ENCODE measurements at regions not wholly inside any gene's neighbourhood (a gene's known extent, or its start where the extent isn't known, plus 50 kb on each side); places are given as distances from the start of the nearest gene placed in this dataset.

- Histone ChIP-seq H3K4me1 (peaks cover 0 to 54% (median 23%) of the 10 kb centered on the region in 6 donors), H3K27ac (no peak overlapping the region), H3K27me3 (replicated peaks in 1 of 7) (no peaks in the 10 kb centered on the region), H3K4me3 (no peak overlapping the region), H3K36me3 (no peaks in the 10 kb centered on the region), H3K9me3 (peaks cover 0 to 3% (median 0%) of the 10 kb centered on the region in 8 donors)
- intact Hi-C loops (cut with DNase I; ENCODE audit: low total_unique reads): no loop called here
- WGBS, 5 donors: 76 to 87% (median 83%) methylated on average over 4 of the region's 4 CpGs
- no peak for DNase-seq
- TF ChIP-seq CTCF (IDR thresholded peaks at IDR 0.05 in 8 of 11, conservative IDR thresholded peaks at IDR 0.05 in 3 of 11): no peak
- TF ChIP-seq POLR2AphosphoS5 (IDR thresholded peaks at IDR 0.05): no peak
- TF ChIP-seq POLR2A (IDR thresholded peaks at IDR 0.05): no peak
Observed at GRCh38 chr14:71472356-71473340, 459.6 kb upstream of the RGS6 start.

GRCh38 chr14:71473843-71474242 lies 458.4 kb upstream of the RGS6 start:
- H3K4me1 ChIP-seq: peaks cover 7 to 66% (median 33%) of the 10 kb centered on the region in 6 donors
- 94 to 98% (median 96%) methylated on average over 2 of the region's 2 CpGs for WGBS, 5 donors
- no peak overlapping the region for H3K27ac ChIP-seq
- H3K27me3 ChIP-seq (replicated peaks in 1 of 7): no peaks in the 10 kb centered on the region
- no peaks in the 10 kb centered on the region for H3K36me3 ChIP-seq
- H3K9me3 ChIP-seq: no peaks in the 10 kb centered on the region
- no peak overlapping the region for H3K4me3 ChIP-seq
- intact Hi-C loops (cut with DNase I; ENCODE audit: low total_unique reads): no loop called here
- DNase-seq: no peak
- TF ChIP-seq POLR2AphosphoS5 (IDR thresholded peaks at IDR 0.05) (no peak), POLR2A (IDR thresholded peaks at IDR 0.05) (no peak), CTCF (IDR thresholded peaks at IDR 0.05 in 8 of 11, conservative IDR thresholded peaks at IDR 0.05 in 3 of 11) (no peak)

- Histone ChIP-seq H3K9me3 (no peaks in the 10 kb centered on the region), H3K27ac (no peak overlapping the region), H3K4me3 (no peak overlapping the region), H3K36me3 (no peaks in the 10 kb centered on the region), H3K4me1 (peaks cover 8 to 74% (median 37%) of the 10 kb centered on the region in 6 donors), H3K27me3 (replicated peaks in 1 of 7) (no peaks in the 10 kb centered on the region)
- intact Hi-C loops (cut with DNase I; ENCODE audit: low total_unique reads): no loop called here
- WGBS, 5 donors: 78 to 80% (median 79%) methylated on average over 4 of the region's 4 CpGs
- TF ChIP-seq POLR2A (IDR thresholded peaks at IDR 0.05): no peak
- no peak for DNase-seq
Observed at GRCh38 chr14:71474301-71475265, 457.6 kb upstream of the RGS6 start.

GRCh38 chr14:71475916-71476315 lies 456.3 kb upstream of the RGS6 start:
- Histone ChIP-seq H3K36me3 (no peaks in the 10 kb centered on the region), H3K27ac (no peak overlapping the region), H3K27me3 (replicated peaks in 1 of 7) (no peaks in the 10 kb centered on the region), H3K4me3 (no peak overlapping the region), H3K4me1 (peaks cover 8 to 86% (median 37%) of the 10 kb centered on the region in 6 donors), H3K9me3 (no peaks in the 10 kb centered on the region)
- intact Hi-C loops (cut with DNase I; ENCODE audit: low total_unique reads): no loop called here
- DNase-seq: no peak
- WGBS, 5 donors: 68 to 88% (median 75%) methylated on average over 5 of the region's 5 CpGs
- TF ChIP-seq CTCF (IDR thresholded peaks at IDR 0.05 in 8 of 11, conservative IDR thresholded peaks at IDR 0.05 in 3 of 11) (no peak), POLR2A (IDR thresholded peaks at IDR 0.05) (no peak), POLR2AphosphoS5 (IDR thresholded peaks at IDR 0.05) (no peak)
